ENCODE measurements at regions not wholly inside any gene's neighbourhood (a gene's known extent, or its start where the extent isn't known, plus 50 kb on each side); places are given as distances from the start of the nearest gene placed in this dataset.

DNA sequence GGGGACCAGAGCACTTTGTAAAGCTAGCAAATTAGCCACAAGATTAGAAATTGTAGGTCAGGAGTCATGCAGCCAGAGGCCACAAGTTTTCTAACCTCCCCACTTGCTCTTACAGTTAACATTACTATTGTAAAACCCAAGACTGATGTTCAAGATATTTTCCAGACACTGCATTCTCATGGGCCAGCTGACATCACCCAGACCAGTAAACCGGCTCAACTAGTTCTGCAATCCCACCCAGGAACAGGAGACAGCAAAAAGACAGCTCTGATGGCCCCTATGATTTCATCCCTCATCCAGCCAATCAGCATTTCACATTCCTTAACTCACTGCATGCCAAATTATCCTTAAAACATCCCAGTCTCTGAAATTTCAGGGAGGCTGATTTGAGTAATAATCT lies 178.5 kb downstream of the PRR20E start:
- TF ChIP-seq, protein P1, sequence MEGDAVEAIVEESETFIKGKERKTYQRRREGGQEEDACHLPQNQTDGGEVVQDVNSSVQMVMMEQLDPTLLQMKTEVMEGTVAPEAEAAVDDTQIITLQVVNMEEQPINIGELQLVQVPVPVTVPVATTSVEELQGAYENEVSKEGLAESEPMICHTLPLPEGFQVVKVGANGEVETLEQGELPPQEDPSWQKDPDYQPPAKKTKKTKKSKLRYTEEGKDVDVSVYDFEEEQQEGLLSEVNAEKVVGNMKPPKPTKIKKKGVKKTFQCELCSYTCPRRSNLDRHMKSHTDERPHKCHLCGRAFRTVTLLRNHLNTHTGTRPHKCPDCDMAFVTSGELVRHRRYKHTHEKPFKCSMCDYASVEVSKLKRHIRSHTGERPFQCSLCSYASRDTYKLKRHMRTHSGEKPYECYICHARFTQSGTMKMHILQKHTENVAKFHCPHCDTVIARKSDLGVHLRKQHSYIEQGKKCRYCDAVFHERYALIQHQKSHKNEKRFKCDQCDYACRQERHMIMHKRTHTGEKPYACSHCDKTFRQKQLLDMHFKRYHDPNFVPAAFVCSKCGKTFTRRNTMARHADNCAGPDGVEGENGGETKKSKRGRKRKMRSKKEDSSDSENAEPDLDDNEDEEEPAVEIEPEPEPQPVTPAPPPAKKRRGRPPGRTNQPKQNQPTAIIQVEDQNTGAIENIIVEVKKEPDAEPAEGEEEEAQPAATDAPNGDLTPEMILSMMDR (IDR thresholded peaks at IDR 0.05) = no peak
- no peak for TF ChIP-seq POLR2AphosphoS5 (IDR thresholded peaks at IDR 0.05)

All from esophagus muscularis mucosa (tissue), 3 donors.